Hematopoietic multipotent progenitor cell treated with erythropoietin and hydrocortisone succinate and interleukin-3 and kit ligand, for 4 days (in vitro differentiated cells): ENCODE measurements at regions not wholly inside any gene's neighbourhood (a gene's known extent, or its start where the extent isn't known, plus 50 kb on each side); places are given as distances from the start of the nearest gene placed in this dataset.
"Not testable (repeated sequence)": the region's sequence is repeated elsewhere in the genome, so short reads cannot be mapped to it uniquely, and the experiment has no call there.

ENCODE experiments used
- DNase-seq: peaks from one replicate; pipeline ENCODE4 v3.0.0-alpha.2; 2015

GRCh38 chr19:28116379-28116778 is 1096.6 kb downstream of the UQCRFS1 start:
- not testable (repeated sequence) for DNase-seq

DNA sequence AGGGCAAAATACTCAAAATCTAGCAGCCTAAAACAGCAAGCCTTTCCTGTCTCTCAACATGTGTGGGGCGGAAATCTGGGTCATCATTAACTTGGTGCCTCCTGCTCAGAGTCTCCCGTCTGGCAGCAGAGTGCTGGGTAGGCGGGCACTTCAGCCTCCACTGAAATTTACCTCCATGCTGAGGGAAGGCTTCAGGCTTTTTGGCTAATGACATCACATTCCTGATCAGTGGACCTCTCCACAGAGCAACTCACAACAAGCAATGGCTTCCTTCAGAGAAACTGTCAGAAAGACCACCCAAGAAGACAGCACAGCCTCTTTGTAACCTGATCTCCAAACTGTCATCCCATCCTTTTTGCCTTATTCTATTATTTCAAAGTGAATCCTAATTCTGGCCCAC is 1109.0 kb downstream of the UQCRFS1 start:
- no peak for DNase-seq

GRCh38 chr19:28084659-28085157 is 1128.2 kb downstream of the UQCRFS1 start:
- not testable (repeated sequence) for DNase-seq

DNA sequence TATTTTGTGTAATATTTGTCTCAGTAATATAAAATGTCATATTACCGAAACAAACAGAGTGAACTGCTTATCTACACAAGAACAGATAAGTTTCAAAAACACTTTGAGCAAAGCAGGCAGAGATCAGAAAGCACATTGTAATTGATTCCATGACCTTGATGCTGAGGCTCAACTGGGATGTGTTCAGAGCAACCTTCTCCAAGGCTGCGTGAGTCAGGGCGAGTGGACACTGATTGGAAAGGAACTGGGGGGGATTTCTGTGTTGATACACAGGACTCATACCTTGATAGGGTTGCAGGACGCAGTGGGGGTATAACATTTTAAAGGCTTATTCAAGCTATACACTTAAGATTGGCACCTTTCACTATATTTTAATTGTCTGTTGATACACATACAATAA is 1136.3 kb downstream of the UQCRFS1 start:
- DNase-seq = no peak

- DNase-seq = no peak
Measured at GRCh38 chr19:28075229-28075628, 1137.7 kb downstream of the UQCRFS1 start.

DNA sequence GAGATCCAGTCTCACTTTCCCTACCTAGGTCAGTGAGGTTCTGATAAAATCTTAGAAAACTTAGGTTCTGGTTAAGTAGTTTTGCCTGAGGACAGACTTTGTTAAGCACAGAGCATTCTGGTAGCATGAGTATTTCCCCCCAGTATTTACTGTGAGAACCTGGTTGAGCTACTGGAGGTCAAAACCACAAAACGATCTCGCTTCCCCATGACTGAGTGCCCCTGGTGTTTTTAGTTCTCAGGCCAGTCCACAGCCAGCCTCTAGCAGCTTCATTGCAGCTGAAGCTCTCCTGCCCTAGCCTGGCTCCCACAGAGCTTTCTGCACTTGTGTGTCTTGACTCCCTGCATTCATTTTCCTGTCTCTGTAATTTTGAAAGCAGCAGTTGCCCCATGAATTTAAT is 1138.2 kb downstream of the UQCRFS1 start:
- no peak for DNase-seq

DNA sequence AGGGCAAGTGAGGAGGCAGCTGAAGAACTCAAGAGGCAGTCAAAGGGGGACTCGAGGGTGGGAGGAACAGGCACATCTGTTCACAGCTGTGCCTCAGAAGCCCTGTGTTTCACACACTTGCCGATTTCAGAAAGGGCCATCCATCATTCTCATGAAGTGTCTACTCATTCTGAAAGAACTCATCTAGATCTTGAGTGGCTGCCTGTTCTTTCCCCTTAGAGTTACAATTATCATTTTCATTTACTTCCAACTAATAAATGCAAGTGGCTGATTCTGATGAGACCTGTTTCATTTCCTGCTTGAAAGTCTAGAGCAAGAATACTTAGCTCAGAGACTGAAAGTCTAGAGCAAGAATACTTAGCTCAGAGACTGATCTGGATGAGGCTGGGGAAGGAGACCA is 1145.1 kb downstream of the UQCRFS1 start:
- no peak for DNase-seq

GRCh38 chr19:28066988-28067387 is 1146.0 kb downstream of the UQCRFS1 start:
- DNase-seq = no peak

DNA sequence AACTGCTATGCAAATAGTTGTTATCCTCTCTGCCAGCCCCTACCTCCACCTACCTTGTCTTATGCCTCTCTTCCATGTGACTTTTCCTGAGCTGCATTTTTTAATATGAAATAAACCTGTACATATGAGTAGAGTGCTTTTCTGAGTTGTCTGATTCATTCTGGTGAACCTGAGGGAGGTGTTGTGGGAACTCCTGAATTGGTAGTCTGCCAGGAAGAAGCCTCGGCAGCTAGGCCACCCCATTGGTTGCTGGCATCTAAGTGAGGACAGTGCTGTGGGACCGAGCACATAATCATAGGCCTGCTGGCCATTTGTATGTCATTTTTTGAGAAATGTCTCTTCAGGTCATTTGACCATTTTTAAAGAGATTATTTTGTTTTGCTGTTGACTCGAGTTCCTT is 1146.8 kb downstream of the UQCRFS1 start:
- no peak for DNase-seq

DNA sequence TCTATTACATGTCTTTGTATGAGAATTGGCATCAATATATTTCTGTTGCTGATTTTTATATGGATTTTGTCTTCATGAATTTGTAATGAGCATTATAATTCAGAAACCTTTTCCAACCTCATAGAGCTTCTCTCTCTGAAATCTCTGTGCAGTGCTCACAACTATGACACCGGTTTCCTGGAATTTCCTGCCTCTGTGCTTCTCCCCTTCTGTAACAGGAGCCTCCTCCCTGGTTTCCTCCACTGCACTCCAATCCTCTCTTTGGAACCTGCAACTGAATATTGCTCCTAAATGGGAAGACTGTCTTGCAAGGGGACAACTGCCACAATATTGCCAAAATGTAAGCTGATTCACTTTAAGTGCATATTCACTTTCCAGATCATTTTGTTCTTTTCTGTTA is 1147.9 kb downstream of the UQCRFS1 start:
- DNase-seq = no peak

DNA sequence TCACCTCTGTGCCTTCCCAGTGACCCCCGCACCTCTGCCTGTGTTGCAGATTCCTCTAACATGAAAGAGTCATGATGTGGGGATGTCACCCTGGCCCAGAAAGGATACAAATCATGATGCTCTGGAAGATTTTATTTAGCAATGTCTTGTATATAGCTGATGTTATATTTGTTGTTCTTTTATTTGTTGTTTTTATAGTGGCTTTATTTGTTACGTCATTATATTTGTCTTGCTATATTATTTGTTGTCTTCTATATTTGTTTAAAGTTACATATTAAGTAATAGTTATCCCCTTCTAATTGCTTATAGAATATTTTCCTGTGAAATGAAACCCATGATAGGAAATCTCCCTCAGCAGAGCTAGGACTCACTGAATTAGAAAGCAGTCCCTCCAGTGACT is 1149.2 kb downstream of the UQCRFS1 start:
- no peak for DNase-seq

DNA sequence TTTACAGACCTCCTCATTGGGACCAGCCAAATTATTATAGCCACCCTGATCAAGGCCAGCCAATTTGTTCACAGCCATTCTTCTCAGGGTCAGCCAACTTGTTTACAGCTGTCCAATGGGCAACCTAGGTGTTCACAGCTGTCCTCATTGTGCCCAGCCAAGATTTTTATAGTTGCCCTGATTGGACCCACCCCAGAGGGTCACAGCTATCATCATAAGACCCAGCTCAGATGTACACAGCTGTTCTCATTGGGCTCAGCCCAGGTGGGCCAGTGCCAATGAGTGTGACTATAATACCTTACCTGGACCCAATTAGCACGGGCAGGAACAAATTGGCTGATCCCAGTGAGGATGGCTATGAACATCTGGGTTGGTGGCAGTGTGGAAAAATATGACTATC is 1151.8 kb downstream of the UQCRFS1 start:
- DNase-seq = no peak

GRCh38 chr19:28057026-28057425 is 1155.9 kb downstream of the UQCRFS1 start:
- DNase-seq = not testable (repeated sequence)

DNA sequence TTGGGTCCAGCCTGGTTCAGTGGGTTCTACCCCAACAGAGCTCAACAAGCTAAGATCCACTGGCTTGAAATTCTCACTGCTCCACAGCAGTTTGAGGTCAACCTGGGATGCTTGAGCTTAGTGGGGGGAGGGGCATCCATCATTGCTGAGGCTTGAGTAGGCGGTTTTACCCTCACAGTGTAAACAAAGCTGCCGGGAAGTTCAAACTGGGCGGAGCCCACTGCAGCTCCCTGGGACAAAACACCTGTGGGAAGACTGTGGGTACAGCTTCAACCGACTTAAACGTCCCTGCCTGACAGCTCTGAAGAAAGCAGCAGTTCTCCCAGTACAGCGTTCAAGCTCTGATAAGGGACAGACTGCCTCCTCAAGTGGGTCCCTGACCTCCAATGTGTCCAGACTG is 1161.9 kb downstream of the UQCRFS1 start:
- DNase-seq = no peak

DNA sequence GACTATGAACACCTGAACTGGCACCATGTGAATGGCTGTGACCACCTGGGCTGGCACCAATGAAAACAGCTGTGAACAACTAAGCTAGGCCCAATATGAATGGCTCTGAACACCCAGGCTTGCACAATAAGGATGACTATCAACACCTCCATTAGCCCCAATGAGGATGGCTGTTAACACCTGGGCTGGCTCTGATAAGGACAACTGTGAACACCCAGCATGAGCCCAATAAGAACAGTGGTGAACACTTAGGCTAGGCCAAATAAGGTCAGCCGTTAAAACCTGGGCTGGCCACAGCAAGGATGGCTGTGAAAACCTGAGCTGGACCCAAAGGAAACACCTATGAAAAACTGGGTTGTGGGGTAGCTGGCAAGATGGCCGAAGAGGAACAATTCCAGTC is 1163.1 kb downstream of the UQCRFS1 start:
- DNase-seq = no peak

- no peak for DNase-seq
Measured at GRCh38 chr19:28046932-28047331, 1166.0 kb downstream of the UQCRFS1 start.

DNA sequence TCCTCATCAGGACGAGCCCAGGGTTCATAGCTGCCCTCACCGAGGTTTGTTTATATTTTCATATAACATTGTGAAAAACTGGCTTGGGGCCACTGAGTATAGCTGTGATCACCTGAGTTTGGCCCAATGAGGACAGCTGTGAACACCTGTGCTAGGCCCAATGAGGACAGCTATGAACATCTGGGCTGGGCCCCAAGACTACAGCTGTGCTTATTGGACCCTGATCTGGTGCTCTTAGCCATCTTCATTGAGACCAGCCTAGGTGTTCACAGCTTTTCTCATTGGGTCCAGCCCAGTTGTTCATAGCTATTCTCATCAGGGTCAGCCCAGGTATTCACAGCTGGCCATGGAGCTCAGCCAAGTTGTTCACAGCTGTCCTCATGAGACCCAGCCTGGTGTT is 1167.3 kb downstream of the UQCRFS1 start:
- no peak for DNase-seq

GRCh38 chr19:28044477-28044876 is 1168.5 kb downstream of the UQCRFS1 start:
- no peak for DNase-seq

- no peak for DNase-seq
Measured at GRCh38 chr19:28042516-28042915, 1170.4 kb downstream of the UQCRFS1 start.

- no peak for DNase-seq
Measured at GRCh38 chr19:28039677-28040381, 1173.1 kb downstream of the UQCRFS1 start.

GRCh38 chr19:28037186-28037585 is 1175.8 kb downstream of the UQCRFS1 start:
- DNase-seq = no peak

DNA sequence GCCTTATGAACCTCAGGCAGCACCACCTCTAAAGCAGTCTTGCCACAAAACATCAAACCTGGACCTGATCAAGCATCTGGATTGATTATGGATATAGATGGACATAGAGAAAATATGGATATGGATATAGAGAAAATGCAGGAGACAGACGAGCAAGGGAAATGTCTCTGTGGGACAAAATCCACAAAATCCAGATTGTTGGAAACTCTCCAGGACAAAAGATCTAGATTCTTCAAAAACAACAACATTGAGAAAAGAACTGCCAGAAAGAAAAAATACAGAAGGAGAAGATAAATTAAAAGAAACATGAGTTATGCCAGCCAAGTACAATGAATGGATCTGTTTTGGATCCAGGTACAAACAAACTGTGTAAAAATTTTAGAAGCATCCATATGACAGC is 1176.5 kb downstream of the UQCRFS1 start:
- DNase-seq = no peak

- no peak for DNase-seq
Measured at GRCh38 chr19:28034936-28035335, 1178.0 kb downstream of the UQCRFS1 start.

DNA sequence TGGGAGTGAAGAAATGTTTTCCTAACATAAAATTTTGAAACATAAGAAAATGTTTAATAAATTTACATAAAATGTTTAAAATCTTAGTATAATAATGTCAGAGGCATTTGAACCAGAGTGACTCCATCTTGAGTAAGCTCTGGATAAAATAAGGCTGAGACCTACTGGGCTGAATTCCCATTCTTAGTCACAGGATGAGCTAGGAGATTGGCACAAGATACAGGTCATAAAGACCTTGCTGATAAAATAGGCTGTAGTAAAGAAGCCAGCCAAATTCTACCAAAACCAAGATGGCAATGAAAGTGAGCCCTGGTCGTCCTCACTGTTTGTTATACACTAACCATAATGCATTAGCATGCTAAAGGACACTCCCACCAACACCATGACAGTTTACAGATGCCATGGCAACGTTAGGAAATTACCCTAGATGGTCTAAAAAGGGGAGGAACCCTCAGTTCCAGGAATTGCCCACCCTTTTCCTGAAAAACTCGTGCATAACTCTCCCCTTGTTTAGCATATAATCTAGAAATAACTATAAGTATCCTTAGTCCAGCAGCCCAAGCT is 1184.0 kb downstream of the UQCRFS1 start:
- no peak for DNase-seq

DNA sequence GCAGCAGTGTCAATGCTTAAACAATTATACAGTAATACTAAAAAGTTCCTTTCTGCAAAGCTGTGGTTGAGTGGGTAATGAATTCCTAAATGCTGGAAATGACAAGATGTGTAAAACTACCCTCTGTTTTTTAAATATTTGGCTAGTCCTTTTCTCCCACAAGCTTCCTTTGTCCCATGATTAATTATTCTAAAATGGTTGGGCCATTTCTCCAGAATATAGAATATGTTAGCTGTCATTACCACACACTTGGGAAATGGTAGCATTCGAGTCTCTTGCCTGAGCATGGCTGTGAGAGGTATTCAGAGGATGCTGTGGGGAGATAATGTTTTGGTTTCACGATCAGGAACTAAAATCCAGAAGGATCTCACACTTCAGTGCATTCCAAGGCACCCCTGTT is 1185.8 kb downstream of the UQCRFS1 start:
- DNase-seq = no peak
